SK-N-SH (cell line): ENCODE measurements at regions not wholly inside any gene's neighbourhood (a gene's known extent, or its start where the extent isn't known, plus 50 kb on each side); places are given as distances from the start of the nearest gene placed in this dataset.

Experiments
- CTCF ChIA-PET: fragments of 300-600, 350-600 bp; formaldehyde crosslinking; extraction: SDS; loops from one replicate; lab custom pipeline; 2021; lab: Yijun Ruan, JAX
- POLR2A ChIA-PET: fragments of 350-600 bp; sonication (Branson Sonifier 250); formaldehyde crosslinking; extraction: SDS; loops from one replicate; lab custom pipeline; 2020; ENCODE audit warnings: antibody characterized with exemption, inconsistent platforms; lab: Yijun Ruan, JAX
- DNase-seq: peaks from one replicate; pipeline ENCODE4 v3.0.0; 2012
- H2AFZ ChIP-seq: fragments of 200-600 bp; sonication (generic); 2 replicates; pipeline ENCODE4 v1.8.1; 2016; ENCODE audit warnings: antibody characterized with exemption, mild to moderate bottlenecking, low read depth
- H3F3A ChIP-seq: fragments of 200-600 bp; sonication (generic); replicated peaks from 2 replicates; pipeline ENCODE3; 2016; ENCODE audit warnings: antibody characterized with exemption, mild to moderate bottlenecking; ENCODE audit not compliant: insufficient read depth
- H3K27ac ChIP-seq, 2 experiments: fragments of 200-500 bp in 1 of 2; fragments of 200-600 bp in 1 of 2; sonication (Bioruptor generic) in 1 of 2; sonication (generic), shearing (Covaris generic) in 1 of 2; 2 replicates each; pipeline versions ENCODE4 v1.5.1 to v1.6.1; 2014 to 2016; ENCODE audit warnings: low read depth in 2 of 2, inconsistent platforms in 1 of 2, low read length in 1 of 2, mild to moderate bottlenecking in 1 of 2, mixed read lengths in 1 of 2
- H3K27me3 ChIP-seq: fragments of 200-600 bp; sonication (generic), shearing (Covaris generic); 2 replicates; pipeline ENCODE4 v1.6.1; 2016; ENCODE audit warnings: mixed run types; ENCODE audit not compliant: insufficient read depth
- H3K36me3 ChIP-seq, 2 experiments: fragments of 200-500 bp in 1 of 2; fragments of 200-600 bp in 1 of 2; sonication (Bioruptor generic) in 1 of 2; sonication (generic) in 1 of 2; replicated peaks in 1 of 2; 2 replicates each; pipeline versions ENCODE3 to v1.5.1; 2014 to 2016; ENCODE audit warnings: low read length in 1 of 2, mild to moderate bottlenecking in 1 of 2; ENCODE audit not compliant: insufficient read depth in 2 of 2, control insufficient read depth in 1 of 2
- H3K4me1 ChIP-seq, 2 experiments: fragments of 200-500 bp in 1 of 2; fragments of 200-600 bp in 1 of 2; sonication (Bioruptor generic) in 1 of 2; sonication (generic), shearing (Covaris generic) in 1 of 2; 2 replicates each; pipeline versions ENCODE4 v1.5.1 to v1.6.1; 2014 to 2016; ENCODE audit warnings: low read depth in 1 of 2, low read length in 1 of 2, mixed run types in 1 of 2; ENCODE audit not compliant: insufficient read depth in 2 of 2, control insufficient read depth in 1 of 2
- H3K4me2 ChIP-seq: fragments of 200-600 bp; sonication (generic), shearing (Covaris generic); 2 replicates; pipeline ENCODE4 v1.6.1; 2017; ENCODE audit warnings: mixed run types
- H3K4me3 ChIP-seq, 2 experiments: fragments of 200-500 bp in 1 of 2; fragments of 200-600 bp in 1 of 2; sonication (Bioruptor generic) in 1 of 2; sonication (generic), shearing (Covaris generic) in 1 of 2; 2 replicates each; pipeline versions ENCODE4 v1.5.1 to v1.8.1; 2014 to 2016; ENCODE audit warnings: low read depth in 2 of 2, inconsistent platforms in 1 of 2, low read length in 1 of 2, mild to moderate bottlenecking in 1 of 2, mixed read lengths in 1 of 2, moderate library complexity in 1 of 2
- H3K79me2 ChIP-seq: fragments of 200-600 bp; sonication (generic); 2 replicates; pipeline ENCODE4 v1.8.1; 2017; ENCODE audit warnings: mild to moderate bottlenecking; ENCODE audit not compliant: insufficient read depth
- H3K9ac ChIP-seq: fragments of 200-600 bp; sonication (generic); 2 replicates; pipeline ENCODE4 v1.6.1; 2017; ENCODE audit warnings: mixed run types
- H3K9me2 ChIP-seq: fragments of 200-600 bp; sonication (generic); 2 replicates; pipeline ENCODE4 v1.6.1; 2017; ENCODE audit warnings: mixed run types
- H3K9me3 ChIP-seq: fragments of 200-600 bp; sonication (generic); 2 replicates; pipeline ENCODE4 v1.6.1; 2017; ENCODE audit warnings: mixed run types, mild to moderate bottlenecking, moderate library complexity
- H4K20me1 ChIP-seq: fragments of 200-600 bp; sonication (generic); 2 replicates; pipeline ENCODE4 v1.6.1; 2017; ENCODE audit warnings: mild to moderate bottlenecking, mixed run types; ENCODE audit not compliant: insufficient read depth
- CTCF ChIP-seq: fragments of 200-600 bp; sonication (generic); IDR thresholded peaks from 2 replicates; pipeline ENCODE4 v1.6.1; 2017; ENCODE audit warnings: antibody characterized with exemption, mild to moderate bottlenecking, moderate library complexity
- EZH2phosphoT487 ChIP-seq: fragments of 200-600 bp; sonication (generic); IDR thresholded peaks from 2 replicates; pipeline ENCODE4 v1.6.1; 2017; ENCODE audit warnings: low read depth, mixed run types, mild to moderate bottlenecking, antibody characterized with exemption, moderate library complexity, borderline replicate concordance
- FOSL2 ChIP-seq: IDR thresholded peaks from 2 replicates; pipeline ENCODE4 v1.4.0; 2012; ENCODE audit warnings: low read depth, mild to moderate bottlenecking, moderate library complexity, borderline replicate concordance
- FOXJ3 ChIP-seq: sonication (generic); formaldehyde crosslinking; IDR thresholded peaks from 2 replicates; pipeline ENCODE4 v1.5.1; 2020; ENCODE audit warnings: mild to moderate bottlenecking, missing genetic modification reagents
- FOXM1 ChIP-seq: IDR thresholded peaks from 2 replicates; pipeline ENCODE4 v1.4.0; 2012; ENCODE audit warnings: low read depth, mild to moderate bottlenecking
- JUND ChIP-seq: IDR thresholded peaks from 2 replicates; pipeline ENCODE4 v1.4.0; 2012
- MEF2A ChIP-seq: IDR thresholded peaks from 2 replicates; pipeline ENCODE4 v1.4.0; 2012; ENCODE audit warnings: low read depth, borderline replicate concordance
- MXI1 ChIP-seq: IDR thresholded peaks from 2 replicates; pipeline ENCODE4 v1.6.1; 2012; ENCODE audit warnings: mild to moderate bottlenecking, low read depth, low read length, improper control_type of control experiment
- NFIC ChIP-seq: IDR thresholded peaks from 2 replicates; pipeline ENCODE4 v1.4.0; 2012; ENCODE audit warnings: borderline replicate concordance
- NRF1 ChIP-seq: IDR thresholded peaks from 2 replicates; pipeline ENCODE4 v1.6.1; 2012; ENCODE audit warnings: low read depth, mild to moderate bottlenecking, low read length
- PBX3 ChIP-seq: IDR thresholded peaks from 2 replicates; pipeline ENCODE4; 2012
- RFX5 ChIP-seq: IDR thresholded peaks from 2 replicates; pipeline ENCODE4 v1.6.1; 2012; ENCODE audit warnings: mild to moderate bottlenecking, improper control_type of control experiment, low read length
- RXRA ChIP-seq: IDR thresholded peaks from 2 replicates; pipeline ENCODE4 v1.4.0; 2012; ENCODE audit warnings: low read depth, mild to moderate bottlenecking, borderline replicate concordance
- TAF1 ChIP-seq: IDR thresholded peaks from 2 replicates; pipeline ENCODE4 v1.6.1; 2012; ENCODE audit warnings: low read depth, mild to moderate bottlenecking, low read length, moderate library complexity, borderline replicate concordance
- TEAD4 ChIP-seq: IDR thresholded peaks from 2 replicates; pipeline ENCODE4 v1.4.0; 2012; ENCODE audit warnings: mild to moderate bottlenecking, borderline replicate concordance; ENCODE audit not compliant: insufficient read depth
- USF1 ChIP-seq: IDR thresholded peaks from 2 replicates; pipeline ENCODE4 v1.4.0; 2012; ENCODE audit warnings: low read depth, borderline replicate concordance
- YY1 ChIP-seq: IDR thresholded peaks from 2 replicates; pipeline ENCODE4 v1.4.0; 2012; ENCODE audit warnings: low read depth, mild to moderate bottlenecking
- WGBS: methylation state at CpG from one replicate; pipeline ENCODE4 v1.1.6; 2017; ENCODE audit warnings: low lambda C conversion rate; 5-methylcytosine and 5-hydroxymethylcytosine counted together
- TF ChIP-seq, protein P1 (sequence below): fragments of 150-350 bp; IDR thresholded peaks from 2 replicates; pipeline ENCODE4 v1.6.1; 2016; ENCODE audit warnings: mild to moderate bottlenecking, low read depth, low read length

DNA sequence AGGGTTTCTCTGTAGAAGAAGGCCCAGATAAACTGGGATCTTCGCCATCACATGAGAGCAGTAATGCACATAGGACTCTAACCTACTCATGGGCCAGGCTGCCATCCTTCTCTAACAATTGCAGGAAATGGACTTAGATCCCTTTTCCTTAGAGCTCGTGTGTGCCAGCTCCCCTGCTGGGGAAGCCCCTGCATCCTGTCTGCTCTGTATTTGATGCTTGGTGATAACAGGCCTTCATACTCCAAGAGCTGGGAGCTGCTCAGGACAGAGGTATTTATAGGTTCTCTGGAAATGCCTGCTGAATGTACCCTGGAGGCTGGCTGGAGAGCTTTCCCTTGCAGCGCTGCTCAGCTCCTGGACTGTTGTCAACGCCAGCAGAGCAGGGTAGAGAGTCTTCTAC is 249.6 kb downstream of the MTX2 start (continued):
- TF ChIP-seq CTCF (no peak), RXRA (no peak), JUND (no peak), EZH2phosphoT487 (no peak), FOXM1 (no peak), NFIC (no peak), MXI1 (peak; percentile 24; the same call in 1 of the 2 replicates), TAF1 (no peak), TEAD4 (no peak), FOSL2 (no peak), RFX5 (no peak), YY1 (no peak)
- TF ChIP-seq, protein P1, sequence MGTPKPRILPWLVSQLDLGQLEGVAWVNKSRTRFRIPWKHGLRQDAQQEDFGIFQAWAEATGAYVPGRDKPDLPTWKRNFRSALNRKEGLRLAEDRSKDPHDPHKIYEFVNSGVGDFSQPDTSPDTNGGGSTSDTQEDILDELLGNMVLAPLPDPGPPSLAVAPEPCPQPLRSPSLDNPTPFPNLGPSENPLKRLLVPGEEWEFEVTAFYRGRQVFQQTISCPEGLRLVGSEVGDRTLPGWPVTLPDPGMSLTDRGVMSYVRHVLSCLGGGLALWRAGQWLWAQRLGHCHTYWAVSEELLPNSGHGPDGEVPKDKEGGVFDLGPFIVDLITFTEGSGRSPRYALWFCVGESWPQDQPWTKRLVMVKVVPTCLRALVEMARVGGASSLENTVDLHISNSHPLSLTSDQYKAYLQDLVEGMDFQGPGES, result no peak

DNA sequence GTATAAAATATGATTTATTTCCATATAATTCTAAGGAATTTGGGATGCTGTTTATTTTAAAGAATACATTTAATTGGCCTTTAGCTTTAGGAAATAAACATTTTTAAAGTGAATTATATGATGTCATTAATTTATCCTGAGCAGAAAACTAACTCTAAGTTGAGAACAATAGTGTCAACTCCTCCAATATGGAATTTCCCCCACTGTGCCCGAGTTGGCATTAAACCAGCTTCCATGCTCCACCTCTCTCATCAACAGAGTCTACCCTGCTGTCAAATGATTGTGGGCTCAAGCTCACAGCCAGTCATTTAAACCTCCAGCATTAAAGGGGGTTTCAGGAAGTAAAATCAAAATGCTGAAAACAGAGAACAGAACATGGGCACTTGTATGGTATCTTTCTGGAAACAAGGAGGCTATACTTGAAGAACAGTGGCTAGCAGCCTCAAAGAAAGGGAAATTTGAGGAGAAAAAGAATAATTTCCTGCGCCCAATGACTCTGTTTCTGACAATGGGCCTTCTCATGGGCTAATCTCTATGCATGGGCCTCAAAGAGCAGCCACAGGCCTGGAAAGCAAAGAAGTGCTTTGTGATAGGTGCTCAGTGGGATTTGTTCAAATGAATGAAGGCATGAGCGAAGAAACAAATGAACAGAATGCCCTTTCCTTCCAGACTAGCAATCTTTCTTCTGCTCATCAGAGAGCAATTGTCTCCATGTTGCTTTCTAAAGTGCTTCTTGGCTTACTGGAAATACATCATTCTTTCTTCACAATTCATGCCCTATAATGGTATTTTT is 252.8 kb downstream of the MTX2 start:
- peaks cover 4 to 13% of the 10 kb centered on the region in 2 experiments; a peak in 3 of 4 replicates for H3K4me1 ChIP-seq
- CTCF ChIA-PET, result interaction anchor here (0.9 to 1.6 kb wide), 2 partner anchors 13 to 67 kb away, joined by 3 read pairs; no protein-coding TSS in a partner anchor
- H3K4me3 ChIP-seq, result no peak overlapping the region
- H3K9me2 ChIP-seq, result no peaks in the 10 kb centered on the region
- TF ChIP-seq USF1 (no peak), FOXJ3 (CRISPR knock-in tag) (no peak), RXRA (no peak), MEF2A (no peak), PBX3 (no peak), NRF1 (no peak)
- H2AFZ ChIP-seq, result no peak overlapping the region
- 46% methylated on average over 3 of the region's 3 CpGs for WGBS
- DNase-seq, result no peak
- H3K9ac ChIP-seq, result no peak overlapping the region
- no peaks in the 10 kb centered on the region for H4K20me1 ChIP-seq
- no peaks in the 10 kb centered on the region for H3K79me2 ChIP-seq
- no peak overlapping the region for H3K27ac ChIP-seq
- no peaks in the 10 kb centered on the region for H3K9me3 ChIP-seq
- H3K27me3 ChIP-seq, result no peaks in the 10 kb centered on the region
- H3K36me3 ChIP-seq, result no peaks in the 10 kb centered on the region
- POLR2A ChIA-PET, result no interaction called here
- no peak overlapping the region for H3K4me2 ChIP-seq
- no peaks in the 10 kb centered on the region for H3F3A ChIP-seq
